ENCODE measurements at regions not wholly inside any gene's neighbourhood (a gene's known extent, or its start where the extent isn't known, plus 50 kb on each side); places are given as distances from the start of the nearest gene placed in this dataset.

- no peak for TF ChIP-seq CTCF (conservative IDR thresholded peaks at IDR 0.05; ENCODE audit: low read depth in 2 of 2)
- no peak for TF ChIP-seq EZH2 (IDR thresholded peaks at IDR 0.05; ENCODE audit: low read depth, unreplicated experiment)
- no peak for TF ChIP-seq POLR2AphosphoS5 (IDR thresholded peaks at IDR 0.05; ENCODE audit: low read depth)
These were observed 191.7 kb upstream of the CPEB2 start for GRCh38 chr4:14810568-14810967.

Data from GM23338 (cell line).